ENCODE measurements at regions not wholly inside any gene's neighbourhood (a gene's known extent, or its start where the extent isn't known, plus 50 kb on each side); places are given as distances from the start of the nearest gene placed in this dataset.

DNA sequence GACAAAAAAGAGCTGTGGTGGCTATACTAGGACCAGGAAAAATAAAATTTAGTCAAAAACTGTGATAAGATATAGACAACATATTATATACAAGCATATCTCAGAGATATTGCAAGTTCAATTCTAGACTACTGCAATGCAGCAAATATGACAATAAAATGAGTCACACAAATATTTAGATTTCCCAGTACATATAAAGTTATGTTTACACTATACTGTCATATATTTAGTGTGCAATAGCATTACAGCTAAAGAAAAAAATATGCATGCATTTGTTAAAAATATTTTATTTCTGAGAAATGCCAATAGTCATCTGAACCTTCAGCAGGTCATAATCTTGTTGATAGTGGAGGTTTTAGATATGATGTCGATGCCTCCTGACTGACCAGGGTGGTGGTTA, 72.1 kb downstream of the AKR1C4 start:
- H3K9me3 ChIP-seq (replicated peaks), result peaks cover 37% of the 10 kb centered on the region
- H3K27ac ChIP-seq (replicated peaks), result no peak overlapping the region
- DNase-seq, result no peak
- intact Hi-C loops (cut with micrococcal nuclease), result no loop called here
- TF ChIP-seq, protein P1, sequence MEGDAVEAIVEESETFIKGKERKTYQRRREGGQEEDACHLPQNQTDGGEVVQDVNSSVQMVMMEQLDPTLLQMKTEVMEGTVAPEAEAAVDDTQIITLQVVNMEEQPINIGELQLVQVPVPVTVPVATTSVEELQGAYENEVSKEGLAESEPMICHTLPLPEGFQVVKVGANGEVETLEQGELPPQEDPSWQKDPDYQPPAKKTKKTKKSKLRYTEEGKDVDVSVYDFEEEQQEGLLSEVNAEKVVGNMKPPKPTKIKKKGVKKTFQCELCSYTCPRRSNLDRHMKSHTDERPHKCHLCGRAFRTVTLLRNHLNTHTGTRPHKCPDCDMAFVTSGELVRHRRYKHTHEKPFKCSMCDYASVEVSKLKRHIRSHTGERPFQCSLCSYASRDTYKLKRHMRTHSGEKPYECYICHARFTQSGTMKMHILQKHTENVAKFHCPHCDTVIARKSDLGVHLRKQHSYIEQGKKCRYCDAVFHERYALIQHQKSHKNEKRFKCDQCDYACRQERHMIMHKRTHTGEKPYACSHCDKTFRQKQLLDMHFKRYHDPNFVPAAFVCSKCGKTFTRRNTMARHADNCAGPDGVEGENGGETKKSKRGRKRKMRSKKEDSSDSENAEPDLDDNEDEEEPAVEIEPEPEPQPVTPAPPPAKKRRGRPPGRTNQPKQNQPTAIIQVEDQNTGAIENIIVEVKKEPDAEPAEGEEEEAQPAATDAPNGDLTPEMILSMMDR (IDR thresholded peaks at IDR 0.05; ENCODE audit: borderline replicate concordance), result no peak
- no peaks in the 10 kb centered on the region for H3K27me3 ChIP-seq (ENCODE audit: low read depth)
- H3K4me1 ChIP-seq, result no peaks in the 10 kb centered on the region
- H3K36me3 ChIP-seq, result no peaks in the 10 kb centered on the region
- H3K4me3 ChIP-seq, result no peak overlapping the region

DNA sequence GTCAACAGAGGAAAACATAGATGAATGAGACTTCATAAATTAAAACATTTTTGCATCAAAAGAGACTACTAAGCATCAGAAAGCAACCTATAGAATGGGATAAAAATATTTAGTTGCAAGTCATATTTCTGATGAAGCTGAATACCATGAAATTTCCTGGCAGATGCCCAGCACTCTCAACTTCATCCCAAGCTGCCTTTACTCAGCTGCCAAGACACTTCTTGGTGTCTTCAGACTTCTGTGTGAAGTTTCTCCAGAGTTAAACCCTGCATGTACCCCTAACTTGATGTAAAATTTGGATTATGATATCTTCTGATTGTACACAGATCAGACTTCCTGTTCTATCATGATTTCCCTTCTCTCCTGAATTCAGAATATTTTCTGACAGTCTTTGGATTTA, 73.2 kb downstream of the AKR1C4 start:
- TF ChIP-seq, protein P1 (IDR thresholded peaks at IDR 0.05; ENCODE audit: borderline replicate concordance), result no peak
- DNase-seq, result no peak
- intact Hi-C loops (cut with micrococcal nuclease), result no loop called here
- Histone ChIP-seq H3K4me1 (no peaks in the 10 kb centered on the region), H3K36me3 (no peaks in the 10 kb centered on the region), H3K27ac (replicated peaks) (no peak overlapping the region), H3K4me3 (no peak overlapping the region), H3K27me3 (ENCODE audit: low read depth) (no peaks in the 10 kb centered on the region), H3K9me3 (replicated peaks) (peaks cover 29% of the 10 kb centered on the region)

DNA sequence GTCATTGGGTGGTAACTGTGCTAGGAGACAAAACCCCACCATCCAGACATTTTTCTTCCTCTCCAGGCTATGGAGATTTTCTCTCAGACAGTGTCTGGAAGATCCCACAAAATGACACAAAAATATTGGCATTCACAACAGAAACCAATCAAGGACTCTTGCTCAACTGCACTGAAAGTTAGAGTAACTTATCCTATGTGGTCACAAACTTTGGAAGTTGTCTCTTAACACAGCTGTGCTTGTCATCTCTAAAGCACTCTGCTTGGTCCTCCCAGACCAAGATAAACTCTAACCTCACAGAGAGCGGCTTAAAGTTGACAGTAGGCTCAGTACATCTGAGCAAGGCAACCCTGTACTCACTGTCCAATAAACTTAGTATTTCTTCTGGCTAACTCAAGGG, 74.9 kb downstream of the AKR1C4 start:
- intact Hi-C loops (cut with micrococcal nuclease), result no loop called here
- DNase-seq, result no peak
- Histone ChIP-seq H3K27ac (replicated peaks) (no peak overlapping the region), H3K36me3 (no peaks in the 10 kb centered on the region), H3K27me3 (ENCODE audit: low read depth) (no peaks in the 10 kb centered on the region), H3K9me3 (replicated peaks) (peaks cover 12% of the 10 kb centered on the region), H3K4me3 (no peak overlapping the region), H3K4me1 (no peaks in the 10 kb centered on the region)
- TF ChIP-seq, protein P1 (IDR thresholded peaks at IDR 0.05; ENCODE audit: borderline replicate concordance), result no peak

DNA sequence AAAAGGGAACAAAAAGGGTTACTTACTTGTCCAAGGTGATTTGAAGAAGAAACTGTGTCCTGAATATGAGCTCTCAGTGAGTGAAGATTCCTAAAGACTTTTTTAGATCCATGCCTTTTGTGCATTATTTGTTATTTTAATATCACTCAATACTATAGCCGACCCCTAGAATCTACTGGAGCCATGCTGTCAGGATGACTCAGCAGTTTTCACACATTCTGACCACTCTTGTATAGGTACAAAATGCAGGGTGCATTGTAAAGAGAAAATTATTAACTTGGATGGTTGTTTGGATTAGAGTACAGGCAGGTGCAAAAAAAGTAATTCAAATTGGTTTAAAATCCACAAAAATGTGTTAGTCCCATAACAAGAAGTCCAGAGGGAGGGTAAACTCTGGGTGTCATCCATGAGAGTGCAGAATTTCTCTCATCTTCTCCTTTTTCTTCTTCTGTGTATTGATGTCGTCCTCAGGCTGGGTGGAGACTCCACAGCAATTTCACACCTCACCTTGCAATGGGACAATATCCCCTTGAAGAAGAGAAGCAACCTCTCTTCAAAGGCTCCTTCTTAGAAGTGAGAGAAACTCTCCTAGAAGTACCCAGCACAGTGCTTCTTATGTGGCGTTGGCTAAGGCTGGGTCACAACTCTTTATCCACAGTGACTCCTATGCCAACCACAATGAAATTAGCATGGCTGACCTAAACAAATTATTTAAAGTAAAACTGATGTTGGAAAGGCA, 75.6 kb downstream of the AKR1C4 start:
- intact Hi-C loops (cut with micrococcal nuclease), result no loop called here
- H3K27ac ChIP-seq (replicated peaks), result no peak overlapping the region
- no peaks in the 10 kb centered on the region for H3K36me3 ChIP-seq
- peaks cover 5% of the 10 kb centered on the region for H3K9me3 ChIP-seq (replicated peaks)
- TF ChIP-seq, protein P1 (IDR thresholded peaks at IDR 0.05; ENCODE audit: borderline replicate concordance), result no peak
- no peaks in the 10 kb centered on the region for H3K27me3 ChIP-seq (ENCODE audit: low read depth)
- no peak overlapping the region for H3K4me3 ChIP-seq
- no peak for DNase-seq
- H3K4me1 ChIP-seq, result no peaks in the 10 kb centered on the region

DNA sequence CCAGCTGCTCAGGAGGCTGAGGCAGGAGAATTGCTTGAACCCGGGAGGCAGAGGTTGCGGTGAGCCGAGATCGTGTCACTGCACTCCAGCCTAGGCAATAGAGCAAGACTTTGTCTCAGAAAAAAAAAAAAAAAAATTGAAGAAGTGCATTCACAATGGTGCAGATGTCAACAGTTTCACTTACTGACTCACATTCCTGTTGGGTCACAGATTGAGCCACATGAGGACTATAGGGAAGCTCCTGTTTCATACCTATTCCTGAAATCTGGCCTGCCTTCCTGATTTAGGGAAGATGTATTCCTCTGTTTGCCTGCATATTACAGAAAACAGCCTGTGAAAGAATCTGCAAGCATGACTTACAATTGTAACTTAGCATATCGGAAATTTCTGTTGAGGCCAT, 78.2 kb downstream of the AKR1C4 start:
- H3K27me3 ChIP-seq (ENCODE audit: low read depth), result no peaks in the 10 kb centered on the region
- no peak overlapping the region for H3K27ac ChIP-seq (replicated peaks)
- TF ChIP-seq, protein P1 (IDR thresholded peaks at IDR 0.05; ENCODE audit: borderline replicate concordance), result no peak
- intact Hi-C loops (cut with micrococcal nuclease), result no loop called here
- no peaks in the 10 kb centered on the region for H3K4me1 ChIP-seq
- H3K9me3 ChIP-seq (replicated peaks), result no peaks in the 10 kb centered on the region
- no peak overlapping the region for H3K4me3 ChIP-seq
- no peak for DNase-seq
- no peaks in the 10 kb centered on the region for H3K36me3 ChIP-seq

All from left ventricle myocardium inferior (tissue), 1 donor.